SKM-1 treated with dmso at 0.1 percent for 144 hours (cell line): ENCODE measurements at regions not wholly inside any gene's neighbourhood (a gene's known extent, or its start where the extent isn't known, plus 50 kb on each side); places are given as distances from the start of the nearest gene placed in this dataset.
"Not testable (repeated sequence)": the region's sequence is repeated elsewhere in the genome, so short reads cannot be mapped to it uniquely, and the experiment has no call there.

Source experiments
- DNase-seq: peaks from one replicate; lab custom pipeline; 2025; ENCODE audit not compliant: unreplicated experiment; lab: John Stamatoyannopoulos, UW

GRCh38 chr16:35102780-35103403, 1643.5 kb downstream of the TP53TG3F start:
- DNase-seq = peak; percentile 25

GRCh38 chr16:35111772-35112171, 1652.4 kb downstream of the TP53TG3F start:
- DNase-seq = not testable (repeated sequence)

GRCh38 chr16:35131429-35131828, 1672.0 kb downstream of the TP53TG3F start:
- DNase-seq = no peak

GRCh38 chr16:35134471-35134870, 1675.1 kb downstream of the TP53TG3F start:
- DNase-seq = no peak

- no peak for DNase-seq
Measured at GRCh38 chr16:35140293-35140986, 1681.0 kb downstream of the TP53TG3F start.

- no peak for DNase-seq
Measured at GRCh38 chr16:35141303-35141702, 1681.9 kb downstream of the TP53TG3F start.

- DNase-seq = no peak
Measured at GRCh38 chr16:35142147-35142808, 1682.9 kb downstream of the TP53TG3F start.

- DNase-seq = no peak
Measured at GRCh38 chr16:35142809-35143192, 1683.4 kb downstream of the TP53TG3F start.

GRCh38 chr16:35144212-35144932, 1685.0 kb downstream of the TP53TG3F start:
- no peak for DNase-seq

- no peak for DNase-seq
Measured at GRCh38 chr16:35146031-35146710, 1686.8 kb downstream of the TP53TG3F start.

- no peak for DNase-seq
Measured at GRCh38 chr16:35146723-35147458, 1687.5 kb downstream of the TP53TG3F start.

GRCh38 chr16:35147556-35148504, 1688.4 kb downstream of the TP53TG3F start:
- no peak for DNase-seq

GRCh38 chr16:35148748-35149147, 1689.3 kb downstream of the TP53TG3F start:
- DNase-seq = no peak

- DNase-seq = no peak
Measured at GRCh38 chr16:35149550-35149949, 1690.1 kb downstream of the TP53TG3F start.

GRCh38 chr16:35150805-35151312, 1691.4 kb downstream of the TP53TG3F start:
- no peak for DNase-seq

- DNase-seq = no peak
Measured at GRCh38 chr16:35152067-35152627, 1692.7 kb downstream of the TP53TG3F start.

- DNase-seq = no peak
Measured at GRCh38 chr16:35154627-35155026, 1695.2 kb downstream of the TP53TG3F start.

- not testable (repeated sequence) for DNase-seq
Measured at GRCh38 chr16:35157549-35157948, 1698.1 kb downstream of the TP53TG3F start.

GRCh38 chr16:35169324-35169723, 1709.9 kb downstream of the TP53TG3F start:
- not testable (repeated sequence) for DNase-seq
